ENCODE measurements at regions not wholly inside any gene's neighbourhood (a gene's known extent, or its start where the extent isn't known, plus 50 kb on each side); places are given as distances from the start of the nearest gene placed in this dataset.

GRCh38 chr5:176738637-176739250, 71.6 kb upstream of the UNC5A start:
- no peak for TF ChIP-seq CTCF (optimal IDR thresholded peaks at IDR 0.05 in 1 of 3, IDR thresholded peaks at IDR 0.05 in 1 of 3, conservative IDR thresholded peaks at IDR 0.05 in 1 of 3; ENCODE audit: extremely low read depth in 1 of 3, insufficient read depth in 2 of 3, low read length in 3 of 3)
- no peak for TF ChIP-seq EZH2 (IDR thresholded peaks at IDR 0.05; ENCODE audit: low read length)

Measured in keratinocyte (primary cell).